H7 (cell line): ENCODE measurements at regions not wholly inside any gene's neighbourhood (a gene's known extent, or its start where the extent isn't known, plus 50 kb on each side); places are given as distances from the start of the nearest gene placed in this dataset.
"Not testable (repeated sequence)": the region's sequence is repeated elsewhere in the genome, so short reads cannot be mapped to it uniquely, and the experiment has no call there.

ENCODE experiments used
- DNase-seq: peaks from one replicate; pipeline ENCODE4 v3.0.0; 2012
- H3K27me3 ChIP-seq: 2 replicates; pipeline ENCODE4 v1.6.0; 2011; ENCODE audit warnings: mild to moderate bottlenecking, low read length; ENCODE audit not compliant: control insufficient read depth, insufficient read depth
- H3K36me3 ChIP-seq: replicated peaks from 2 replicates; pipeline ENCODE4 v1.5.1; 2011; ENCODE audit warnings: low read length; ENCODE audit not compliant: control insufficient read depth, insufficient read depth
- H3K4me3 ChIP-seq: 2 replicates; pipeline ENCODE4 v1.5.1; 2011; ENCODE audit warnings: low read depth, mild to moderate bottlenecking, control low read depth, low read length, moderate library complexity; ENCODE audit not compliant: insufficient read depth

DNA sequence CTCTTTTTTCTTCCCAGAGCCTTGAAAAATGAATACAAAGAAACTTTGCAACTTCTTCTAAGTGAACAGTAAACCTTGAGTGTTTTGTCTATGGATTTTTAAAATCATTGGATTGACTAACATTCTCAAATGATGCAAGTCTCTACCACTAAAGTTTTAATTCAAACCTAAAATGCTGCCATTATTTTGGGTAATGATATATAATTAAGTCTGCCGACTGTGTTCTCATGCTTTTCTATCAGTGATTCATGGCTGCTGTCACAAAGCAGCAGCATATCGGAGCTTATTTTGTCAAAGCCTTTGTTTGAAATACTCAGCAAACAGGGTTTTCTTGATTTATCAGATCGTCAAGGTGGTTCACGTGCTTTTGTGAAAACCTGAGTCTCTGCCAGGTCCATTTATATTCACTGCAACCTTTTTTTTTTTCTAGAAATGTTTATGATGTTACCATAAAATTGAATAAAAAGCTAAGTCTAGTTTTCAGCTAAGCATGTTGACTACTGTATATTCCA is 96.3 kb downstream of the GJA1 start:
- Histone ChIP-seq H3K36me3 (no peaks in the 10 kb centered on the region), H3K27me3 (no peaks in the 10 kb centered on the region), H3K4me3 (no peak overlapping the region)
- no peak for DNase-seq

DNA sequence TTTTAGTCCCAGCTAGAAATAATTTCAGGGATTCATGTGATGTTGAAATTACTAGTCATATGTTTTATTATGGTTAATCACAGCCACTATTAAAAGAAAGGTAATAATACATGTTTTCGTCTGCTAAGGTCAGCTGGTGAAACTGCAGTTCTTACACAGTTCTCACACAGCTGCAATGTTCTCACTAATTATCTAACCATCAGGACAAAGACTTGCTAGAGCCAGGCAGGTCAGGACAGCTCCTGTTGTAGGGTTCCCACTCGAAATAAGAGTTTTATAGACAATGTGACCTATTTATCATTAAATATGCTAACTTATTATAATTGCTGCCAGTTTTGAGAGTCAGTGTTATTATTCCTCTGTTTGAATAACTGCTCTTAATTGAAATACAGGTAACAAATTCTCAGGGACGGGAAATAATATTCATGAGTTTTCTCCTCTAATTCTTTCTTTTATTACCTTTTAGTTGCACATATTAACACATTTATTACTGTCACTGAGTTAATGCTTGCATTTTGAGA is 97.9 kb downstream of the GJA1 start:
- no peak for DNase-seq
- H3K4me3 ChIP-seq, result no peak overlapping the region
- no peaks in the 10 kb centered on the region for H3K27me3 ChIP-seq
- H3K36me3 ChIP-seq, result no peaks in the 10 kb centered on the region

- DNase-seq, result no peak
- H3K36me3 ChIP-seq, result no peaks in the 10 kb centered on the region
- no peak overlapping the region for H3K4me3 ChIP-seq
- H3K27me3 ChIP-seq, result no peaks in the 10 kb centered on the region
These were observed 100.3 kb downstream of the GJA1 start for GRCh38 chr6:121535777-121536176.

DNA sequence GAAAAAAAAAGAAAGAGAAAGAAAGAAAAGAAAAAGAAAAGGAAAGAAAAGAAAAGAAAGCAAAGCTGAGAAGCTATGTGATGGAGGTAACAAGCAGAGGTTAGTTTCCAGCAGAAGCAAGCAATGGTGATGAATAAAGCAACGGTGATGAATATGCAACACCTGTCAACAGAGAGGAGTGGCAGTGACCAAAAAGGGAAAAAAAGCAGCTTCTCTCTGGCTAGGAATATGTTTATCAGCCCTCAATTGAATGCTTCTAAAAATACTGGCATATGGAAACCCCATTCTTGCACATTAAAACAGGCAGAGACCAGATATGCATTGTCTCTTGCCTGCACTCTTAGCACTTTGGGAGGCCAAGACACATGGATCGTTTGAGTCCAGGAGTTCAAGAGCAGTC is 100.9 kb downstream of the GJA1 start:
- Histone ChIP-seq H3K4me3 (no peak overlapping the region), H3K27me3 (no peaks in the 10 kb centered on the region), H3K36me3 (no peaks in the 10 kb centered on the region)
- DNase-seq, result no peak

DNA sequence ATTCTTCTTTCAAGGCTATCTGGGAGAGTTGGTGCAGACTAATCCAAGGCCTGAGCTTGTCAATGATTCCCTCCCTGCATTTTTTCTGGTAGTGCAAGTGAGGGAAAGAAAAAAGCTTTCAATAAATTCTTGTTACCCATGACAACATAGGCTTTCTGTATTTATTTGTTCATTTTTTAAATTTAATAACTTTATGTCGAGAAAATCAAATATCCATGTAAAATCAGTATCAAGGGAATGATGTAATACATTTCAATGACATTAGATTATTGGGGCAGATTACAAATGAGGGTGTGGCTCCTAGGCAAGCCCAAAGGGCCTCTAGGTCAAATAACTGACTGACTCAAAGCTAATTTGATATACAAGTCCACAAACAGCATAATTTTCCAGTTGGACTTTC is 104.0 kb downstream of the GJA1 start:
- DNase-seq, result no peak
- Histone ChIP-seq H3K27me3 (no peaks in the 10 kb centered on the region), H3K4me3 (no peak overlapping the region), H3K36me3 (no peaks in the 10 kb centered on the region)

DNA sequence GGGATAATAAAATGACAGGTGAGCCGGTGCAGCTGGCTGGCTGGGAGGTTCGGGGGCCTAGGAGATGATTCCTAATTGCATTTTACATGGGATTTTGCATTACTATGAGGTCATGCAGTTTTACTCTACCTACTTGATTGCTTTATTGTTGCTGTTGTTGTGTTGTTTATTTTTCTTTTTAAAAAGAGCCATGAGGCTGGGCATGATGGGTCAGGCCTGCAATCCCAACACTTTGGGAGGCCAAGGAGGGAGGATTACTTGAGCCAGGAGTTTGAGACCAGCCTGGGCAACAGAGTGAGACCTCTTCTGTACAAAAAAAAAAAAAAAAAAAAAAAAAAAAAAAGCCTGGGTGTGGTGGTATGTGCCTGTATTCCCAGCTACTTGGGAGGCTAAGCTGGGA is 104.8 kb downstream of the GJA1 start:
- Histone ChIP-seq H3K4me3 (no peak overlapping the region), H3K36me3 (no peaks in the 10 kb centered on the region), H3K27me3 (no peaks in the 10 kb centered on the region)
- DNase-seq, result no peak

DNA sequence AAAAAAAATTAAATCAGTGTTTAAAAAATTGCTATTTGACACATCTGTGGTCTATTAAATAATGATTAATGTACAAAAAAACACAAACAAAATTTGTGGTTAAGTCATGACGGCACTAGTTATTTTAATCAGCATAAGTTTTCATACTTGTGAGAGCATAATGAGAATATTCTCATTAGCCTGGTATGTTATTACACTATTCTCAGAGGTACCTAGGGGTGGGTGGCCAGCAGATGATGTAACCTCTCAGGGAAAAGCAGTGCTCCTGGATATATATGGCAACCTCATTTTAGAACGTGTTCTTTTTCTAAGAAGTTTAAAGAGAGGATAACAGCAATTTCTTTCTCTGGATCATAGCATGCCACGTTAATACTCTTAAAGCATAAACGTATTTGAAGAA is 109.2 kb downstream of the GJA1 start:
- Histone ChIP-seq H3K4me3 (no peak overlapping the region), H3K27me3 (no peaks in the 10 kb centered on the region)
- no peak for DNase-seq

GRCh38 chr6:121548131-121548530 is 112.7 kb downstream of the GJA1 start:
- Histone ChIP-seq H3K36me3 (no peaks in the 10 kb centered on the region), H3K27me3 (no peaks in the 10 kb centered on the region), H3K4me3 (no peak overlapping the region)
- DNase-seq, result no peak

More for the DNA sequence above, 109.2 kb downstream of the GJA1 start:
- no peaks in the 10 kb centered on the region for H3K36me3 ChIP-seq

DNA sequence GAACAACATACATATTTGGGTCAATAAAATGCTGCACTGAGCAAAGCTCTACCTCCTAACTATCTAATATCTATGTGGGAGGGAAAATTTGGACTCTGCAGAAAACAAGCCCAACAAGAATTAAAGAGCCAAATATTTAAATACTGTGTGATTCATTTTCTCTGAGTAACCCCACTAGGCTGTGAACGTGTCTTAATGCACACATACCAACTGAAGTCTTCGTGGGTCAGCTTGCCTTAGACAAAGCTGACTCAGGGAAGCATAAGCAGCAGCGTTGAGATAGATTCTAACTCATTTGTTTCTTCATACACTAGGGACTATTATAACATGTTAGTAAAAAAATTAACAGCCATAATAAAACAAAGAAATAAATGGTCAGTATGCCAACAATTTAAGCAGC is 114.3 kb downstream of the GJA1 start:
- no peak overlapping the region for H3K4me3 ChIP-seq
- DNase-seq, result no peak
- no peaks in the 10 kb centered on the region for H3K27me3 ChIP-seq
- no peaks in the 10 kb centered on the region for H3K36me3 ChIP-seq

DNA sequence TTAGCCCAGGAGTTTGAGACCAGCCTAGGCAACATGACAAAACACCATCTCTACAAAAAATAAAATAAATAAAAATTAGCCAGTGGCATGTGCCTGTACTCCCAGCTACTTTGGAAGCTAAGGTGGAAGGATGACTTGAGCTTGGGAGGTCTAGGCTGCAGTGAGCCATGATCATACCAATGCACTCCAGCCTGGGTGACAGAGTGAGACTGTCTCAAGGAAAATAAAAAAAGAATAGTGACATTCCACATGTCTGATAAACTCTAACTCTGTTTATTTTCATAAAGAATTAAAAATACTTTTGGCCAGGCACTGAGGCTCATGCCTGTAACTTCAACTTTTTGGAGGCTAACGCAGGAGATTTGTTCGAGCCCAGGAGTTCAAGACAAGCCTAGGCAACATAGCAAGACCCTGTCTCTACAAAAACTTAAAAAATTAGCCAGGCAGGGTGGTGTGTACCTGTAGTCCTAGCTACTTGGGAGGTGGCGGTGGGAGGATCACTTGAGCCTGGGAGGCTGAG is 115.1 kb downstream of the GJA1 start:
- Histone ChIP-seq H3K36me3 (no peaks in the 10 kb centered on the region), H3K27me3 (no peaks in the 10 kb centered on the region), H3K4me3 (no peak overlapping the region)
- no peak for DNase-seq

DNA sequence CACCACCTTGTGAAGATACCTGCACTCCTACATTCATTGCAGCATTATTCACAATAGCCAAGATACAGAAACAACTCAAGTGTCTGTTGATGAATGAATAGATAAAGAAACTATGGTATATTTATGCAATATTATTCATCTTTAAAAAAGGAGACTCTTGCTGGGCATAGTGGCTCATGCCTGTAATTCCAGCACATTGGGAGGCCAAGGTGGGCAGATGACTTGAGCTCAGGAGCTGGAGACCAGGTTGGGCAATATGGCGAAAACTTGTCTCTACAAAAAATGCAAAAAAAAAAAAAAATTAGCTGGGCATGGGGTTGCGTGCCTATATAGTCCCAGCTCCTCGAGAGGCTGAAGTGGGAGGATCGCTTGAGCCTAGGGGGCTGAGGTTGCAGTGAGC is 119.8 kb downstream of the GJA1 start:
- DNase-seq, result no peak
- Histone ChIP-seq H3K4me3 (no peak overlapping the region), H3K36me3 (no peaks in the 10 kb centered on the region), H3K27me3 (no peaks in the 10 kb centered on the region)

DNA sequence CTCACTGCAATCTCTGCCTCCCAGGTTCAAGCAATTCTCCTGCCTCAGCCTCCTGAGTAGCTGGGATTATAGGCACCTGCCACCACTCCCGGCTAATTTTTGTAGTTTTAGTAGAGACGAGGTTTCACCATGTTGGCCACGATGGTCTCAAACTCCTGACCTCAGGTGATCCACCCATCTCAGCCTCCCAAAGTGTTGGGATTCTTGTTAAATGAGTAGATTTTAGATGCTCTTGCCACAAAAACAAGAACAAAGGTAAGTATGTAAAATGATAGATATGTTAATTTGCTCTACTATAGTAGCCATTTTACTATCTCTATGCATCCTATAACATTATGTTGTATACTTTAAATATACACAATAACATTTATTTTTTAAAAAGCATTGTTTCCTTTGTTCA is 120.7 kb downstream of the GJA1 start:
- not testable (repeated sequence) for H3K36me3 ChIP-seq, DNase-seq, H3K4me3 ChIP-seq, H3K27me3 ChIP-seq

- DNase-seq, result no peak
- H3K4me3 ChIP-seq, result no peak overlapping the region
- H3K36me3 ChIP-seq, result no peaks in the 10 kb centered on the region
- H3K27me3 ChIP-seq, result no peaks in the 10 kb centered on the region
These were observed 121.9 kb downstream of the GJA1 start for GRCh38 chr6:121557146-121557940.

DNA sequence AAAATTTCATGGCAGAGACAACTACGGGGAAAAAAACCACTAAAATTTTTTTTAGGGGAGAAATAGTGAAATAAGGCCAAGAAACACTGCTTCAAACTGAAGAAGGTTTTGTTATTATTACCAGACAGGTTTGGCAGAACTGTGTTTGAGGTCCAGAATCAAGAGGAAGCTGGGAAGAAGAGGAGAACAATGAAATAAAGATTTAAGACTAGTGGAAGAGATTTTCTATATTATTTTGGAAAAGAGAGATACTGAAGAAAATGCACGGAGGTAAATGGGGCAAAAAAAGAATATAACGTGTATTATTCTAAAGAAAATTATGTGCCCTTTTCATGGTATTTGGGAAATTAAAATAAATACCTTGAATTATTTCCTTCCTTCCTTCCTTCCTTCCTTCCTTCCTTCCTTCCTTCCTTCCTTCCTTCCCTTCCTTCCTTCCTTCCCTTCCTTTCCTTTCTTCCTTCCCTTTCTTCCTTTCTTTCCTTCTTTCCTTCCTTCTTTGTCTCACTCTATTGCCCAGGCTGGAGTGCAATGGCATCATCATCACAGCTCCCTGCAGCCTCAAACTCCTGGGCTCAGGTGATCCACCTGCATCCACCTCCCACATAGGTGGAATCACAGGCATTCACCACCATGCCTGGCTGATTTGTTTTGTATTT is 124.3 kb downstream of the GJA1 start:
- no peak for DNase-seq
- Histone ChIP-seq H3K4me3 (no peak overlapping the region), H3K36me3 (no peaks in the 10 kb centered on the region), H3K27me3 (no peaks in the 10 kb centered on the region)

GRCh38 chr6:121560476-121560875 is 125.0 kb downstream of the GJA1 start:
- H3K36me3 ChIP-seq, result no peaks in the 10 kb centered on the region
- DNase-seq, result no peak
- no peak overlapping the region for H3K4me3 ChIP-seq
- no peaks in the 10 kb centered on the region for H3K27me3 ChIP-seq
